K562 (cell line): ENCODE measurements at regions not wholly inside any gene's neighbourhood (a gene's known extent, or its start where the extent isn't known, plus 50 kb on each side); places are given as distances from the start of the nearest gene placed in this dataset.

Source experiments
- ATAC-seq: fragments of 200-7000 bp; cut with Tn5 transposase; 3 replicates; pipeline ENCODE4 v1.9.1; 2020; ENCODE audit warnings: moderate library complexity
- BruUV-seq: library from RNA; stranded (reverse); fragments of 400-500 nt; replicated peaks from 2 replicates; lab custom pipeline; 2021; lab: Mats Ljungman, UMichigan
- CTCF ChIA-PET: fragments of 300-600 bp; formaldehyde crosslinking; extraction: SDS; loops from one replicate; lab custom pipeline; 2021; ENCODE audit warnings: low intra/inter-chr PET ratio; lab: Yijun Ruan, JAX
- POLR2A ChIA-PET: fragments of 300-600, 350-650 bp; sonication (Branson Sonifier 250); formaldehyde crosslinking; extraction: SDS; loops from one replicate; lab custom pipeline; 2021; ENCODE audit warnings: antibody characterized with exemption, inconsistent platforms; lab: Yijun Ruan, JAX
- DNase-seq, 4 experiments: peaks; one replicate each; pipeline versions ENCODE4 v3.0.0 to v3.0.0-alpha.2; 2011 to 2018; ENCODE audit warnings: low spot score in 3 of 4, mixed read lengths in 3 of 4; ENCODE audit errors: extremely low read depth in 1 of 4
- FAIRE-seq: peaks from 2 replicates; lab custom pipeline; 2011; peaks lifted over from hg19 to GRCh38; lab: Jason Lieb, UNC
- H2AFZ ChIP-seq: 2 replicates; pipeline ENCODE4 v1.6.0; 2011; ENCODE audit warnings: low read depth, low read length, control low read depth, inconsistent platforms
- H3K27ac ChIP-seq: fragments of 200-600 bp; 3 replicates; pipeline ENCODE4 v1.8.0; 2011; ENCODE audit warnings: low read depth, mild to moderate bottlenecking, control low read depth, inconsistent platforms, low read length, moderate library complexity, mixed read lengths; ENCODE audit errors: extremely low read depth
- H3K27me3 ChIP-seq, 2 experiments: fragments of 300-600 bp in 1 of 2; 2 replicates in 1 of 2; 3 replicates in 1 of 2; pipeline versions ENCODE4 v1.6.0 to v1.8.0; 2011; ENCODE audit warnings: inconsistent platforms in 2 of 2, low read length in 2 of 2, mild to moderate bottlenecking in 1 of 2, mixed read lengths in 1 of 2, moderate library complexity in 1 of 2; ENCODE audit not compliant: control insufficient read depth in 2 of 2, insufficient read depth in 2 of 2
- H3K36me3 ChIP-seq: fragments of 300-600 bp; 3 replicates; pipeline ENCODE4 v1.8.0; 2011; ENCODE audit warnings: mild to moderate bottlenecking, low read length, inconsistent platforms; ENCODE audit not compliant: control insufficient read depth, insufficient read depth
- H3K4me1 ChIP-seq, 2 experiments: fragments of 200-600 bp in 1 of 2; replicated peaks in 1 of 2; 2 replicates in 1 of 2; 3 replicates in 1 of 2; pipeline versions ENCODE4 v1.5.1 to v1.8.0; 2011; ENCODE audit warnings: inconsistent platforms in 2 of 2, low read length in 2 of 2, mild to moderate bottlenecking in 1 of 2, mixed read lengths in 1 of 2, moderate library complexity in 1 of 2; ENCODE audit not compliant: control insufficient read depth in 2 of 2, insufficient read depth in 2 of 2
- H3K4me2 ChIP-seq: 2 replicates; pipeline ENCODE4 v1.6.1; 2011; ENCODE audit warnings: low read length, control low read depth, inconsistent platforms, mixed read lengths; ENCODE audit not compliant: insufficient read depth
- H3K4me3 ChIP-seq: fragments of 200-600 bp; sonication (generic), shearing (Covaris generic); 2 replicates; pipeline ENCODE4 v1.5.1; 2016; ENCODE audit warnings: control low read depth, inconsistent platforms
- H3K79me2 ChIP-seq: fragments of 200-600 bp; 3 replicates; pipeline ENCODE4 v1.8.0; 2011; ENCODE audit warnings: low read length, inconsistent platforms; ENCODE audit not compliant: control insufficient read depth, insufficient read depth
- H3K9ac ChIP-seq, 2 experiments: 2 replicates each; pipeline versions ENCODE4 v1.6.0 to v1.6.1; 2011; ENCODE audit warnings: low read depth in 2 of 2, low read length in 2 of 2, control low read depth in 1 of 2, inconsistent platforms in 1 of 2, mild to moderate bottlenecking in 1 of 2, mixed read lengths in 1 of 2; ENCODE audit not compliant: insufficient read depth in 1 of 2
- H3K9me1 ChIP-seq: one replicate; pipeline ENCODE4 v1.6.0; 2011; ENCODE audit warnings: inconsistent platforms, mild to moderate bottlenecking, low read length, moderate library complexity; ENCODE audit not compliant: control insufficient read depth, insufficient read depth
- H3K9me3 ChIP-seq: replicated peaks from 2 replicates; pipeline ENCODE4 v1.5.1; 2011; ENCODE audit warnings: low read depth, low read length, inconsistent platforms; ENCODE audit not compliant: control insufficient read depth, insufficient read depth
- H4K20me1 ChIP-seq: replicated peaks from 2 replicates; pipeline ENCODE4 v1.6.1; 2011; ENCODE audit warnings: low read length, inconsistent platforms, mixed read lengths; ENCODE audit not compliant: control insufficient read depth, insufficient read depth
- ADNP ChIP-seq: fragments of 200-800 bp; sonication (Bioruptor generic); IDR thresholded peaks from 2 replicates; pipeline ENCODE4 v1.6.1; 2016; ENCODE audit warnings: missing genetic modification characterization, missing compliant biosample characterization
- BHLHE40 ChIP-seq: IDR thresholded peaks from 2 replicates; pipeline ENCODE4 v1.6.1; 2011; ENCODE audit warnings: low read length, improper control_type of control experiment
- HCFC1 ChIP-seq: IDR thresholded peaks from 2 replicates; pipeline ENCODE4 v1.6.1; 2012; ENCODE audit warnings: low read depth, low read length, improper control_type of control experiment
- KLF16 ChIP-seq: IDR thresholded peaks from 2 replicates; pipeline ENCODE4 v1.6.1; 2016; ENCODE audit warnings: antibody characterized with exemption
- NCOR1 ChIP-seq: fragments of 450-650 bp; IDR thresholded peaks from 2 replicates; pipeline ENCODE4 v1.6.1; 2016; ENCODE audit warnings: mild to moderate bottlenecking, moderate library complexity
- RBM25 ChIP-seq: fragments of 200-400 bp; formaldehyde crosslinking; IDR thresholded peaks from 2 replicates; pipeline ENCODE4 v1.6.1; 2018; ENCODE audit warnings: low read length, low read depth, moderate library complexity; ENCODE audit not compliant: severe bottlenecking
- SIN3A ChIP-seq, 2 experiments: fragments of 150-350 bp in 1 of 2; IDR thresholded peaks; 2 replicates each; pipeline ENCODE4 v1.6.1; 2011 to 2016; ENCODE audit warnings: borderline replicate concordance in 2 of 2, low read depth in 2 of 2, low read length in 2 of 2, mild to moderate bottlenecking in 2 of 2, moderate library complexity in 2 of 2; ENCODE audit not compliant: control insufficient read depth in 1 of 2
- SNRNP70 ChIP-seq: fragments of 200-400 bp; formaldehyde crosslinking; optimal IDR thresholded peaks from 2 replicates; pipeline ENCODE3; 2017; ENCODE audit warnings: low read depth, low read length
- YBX1 ChIP-seq: fragments of 450-650 bp; IDR thresholded peaks from 2 replicates; pipeline ENCODE4 v1.7.1; 2016; ENCODE audit warnings: mild to moderate bottlenecking
- ZNF212 ChIP-seq: fragments of 450-650 bp; formaldehyde crosslinking; IDR thresholded peaks from 2 replicates; pipeline ENCODE4 v1.4.0; 2020; ENCODE audit warnings: mild to moderate bottlenecking
- ZNF431 ChIP-seq: sonication (generic); formaldehyde crosslinking; IDR thresholded peaks from 2 replicates; pipeline ENCODE4 v1.8.0; 2022; ENCODE audit warnings: mild to moderate bottlenecking, missing genetic modification reagents
- ZNF76 ChIP-seq: fragments of 250-450 bp; sonication (Bioruptor Pico); IDR thresholded peaks from 2 replicates; pipeline ENCODE4 v1.4.0; 2020; ENCODE audit warnings: mild to moderate bottlenecking, moderate library complexity, borderline replicate concordance
- WGBS: fragments of 100-300 bp; shearing (Covaris generic); methylation state at CpG from one replicate; pipeline ENCODE4 v1.1.6; 2016; ENCODE audit warnings: low coverage, mixed read lengths; ENCODE audit not compliant: insufficient coverage; ENCODE audit errors: missing lambda C conversion rate; 5-methylcytosine and 5-hydroxymethylcytosine counted together
- in situ Hi-C: fragments of 300-500 bp; cut with MboI; formaldehyde crosslinking; loops from 4 replicates; pipeline ENCODE4 v1.15.0; 2018; ENCODE audit warnings: inconsistent platforms, mixed read lengths
- intact Hi-C: fragments of 100-400 bp; cut with micrococcal nuclease; formaldehyde crosslinking; loops from 2 replicates; pipeline ENCODE4 v1.14.2; 2022
- TF ChIP-seq, protein P1 (sequence below): sonication (generic); formaldehyde crosslinking; IDR thresholded peaks from 2 replicates; pipeline ENCODE4 v1.5.0; 2020; ENCODE audit warnings: missing genetic modification reagents
- TF ChIP-seq, protein P2 (sequence below): sonication (generic); formaldehyde crosslinking; IDR thresholded peaks from 2 replicates; pipeline ENCODE4 v1.8.1; 2022; ENCODE audit warnings: missing genetic modification reagents

DNA sequence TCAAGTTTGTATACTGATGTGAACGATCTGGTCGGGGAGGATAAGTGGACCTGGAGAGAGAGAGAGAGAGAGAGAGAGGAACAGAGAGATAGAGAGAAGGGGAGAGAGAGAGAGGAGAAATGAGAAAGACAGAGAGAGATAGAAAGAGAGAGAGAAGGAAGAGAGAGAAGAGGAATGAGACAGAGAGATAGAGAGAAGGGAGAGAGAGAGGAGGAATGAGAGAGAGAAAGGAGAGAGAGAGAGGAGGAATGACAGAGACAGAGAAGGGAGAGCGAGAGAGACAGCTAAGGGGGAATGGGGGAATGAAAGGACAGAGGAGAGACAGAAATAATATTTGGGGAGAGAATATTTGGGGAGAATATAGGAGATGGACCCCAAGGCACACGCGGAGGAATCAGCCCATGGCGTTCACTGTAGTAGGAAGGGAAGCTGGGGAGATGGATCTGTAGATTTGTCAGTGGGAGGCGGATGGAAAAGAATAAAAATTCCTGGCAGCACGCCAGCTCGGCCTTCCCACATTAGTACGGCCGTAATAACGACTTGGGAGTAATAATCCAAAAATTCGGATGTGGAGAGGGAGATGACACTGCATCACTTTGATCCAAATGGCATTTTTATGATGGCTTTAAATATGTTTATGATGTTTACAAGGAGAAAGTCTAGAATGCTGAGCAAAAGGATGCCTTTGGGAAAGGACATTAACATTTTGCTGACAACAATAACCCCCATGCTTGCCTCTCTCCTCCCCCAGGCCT lies 159.8 kb upstream of the KCNJ6 start:
- peaks cover 49% of the 10 kb centered on the region for H3K79me2 ChIP-seq
- POLR2A ChIA-PET: interaction anchor here (0.6 to 5.0 kb wide), 3 partner anchors 8 to 47 kb away, joined by 3 to 11 read pairs (median 3); no protein-coding TSS in a partner anchor
- H3K4me1 ChIP-seq: peaks cover 15 to 17% of the 10 kb centered on the region in 2 experiments; a peak in 3 of 5 replicates
- intact Hi-C loops: no loop called here
- no peaks in the 10 kb centered on the region for H3K9me3 ChIP-seq
- H3K27ac ChIP-seq: no peak overlapping the region
- DNase-seq: no peak
- H3K4me3 ChIP-seq: no peak overlapping the region
- H4K20me1 ChIP-seq: peaks cover 10% of the 10 kb centered on the region
- 63% methylated on average over 13 of the region's 13 CpGs for WGBS
- no TSS peak for BruUV-seq
- H3K9me1 ChIP-seq: peaks cover 5% of the 10 kb centered on the region
- no peaks in the 10 kb centered on the region for H3K27me3 ChIP-seq
- no peak for ATAC-seq
- CTCF ChIA-PET: no interaction called here
- peaks cover 22% of the 10 kb centered on the region; the same call in 2 of the 3 replicates for H3K36me3 ChIP-seq
- FAIRE-seq: no peak
- H2AFZ ChIP-seq: no peak overlapping the region
- no peak overlapping the region for H3K9ac ChIP-seq
- no peak overlapping the region for H3K4me2 ChIP-seq
- in situ Hi-C loops: no loop called here
- no peak for TF ChIP-seq RBM25
- TF ChIP-seq ZNF212: no peak
- TF ChIP-seq HCFC1: no peak
- no peak for TF ChIP-seq KLF16
- TF ChIP-seq, protein P1, sequence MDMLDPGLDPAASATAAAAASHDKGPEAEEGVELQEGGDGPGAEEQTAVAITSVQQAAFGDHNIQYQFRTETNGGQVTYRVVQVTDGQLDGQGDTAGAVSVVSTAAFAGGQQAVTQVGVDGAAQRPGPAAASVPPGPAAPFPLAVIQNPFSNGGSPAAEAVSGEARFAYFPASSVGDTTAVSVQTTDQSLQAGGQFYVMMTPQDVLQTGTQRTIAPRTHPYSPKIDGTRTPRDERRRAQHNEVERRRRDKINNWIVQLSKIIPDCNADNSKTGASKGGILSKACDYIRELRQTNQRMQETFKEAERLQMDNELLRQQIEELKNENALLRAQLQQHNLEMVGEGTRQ (CRISPR knock-in tag): no peak
- TF ChIP-seq YBX1: no peak
- no peak for TF ChIP-seq ADNP
- no peak for TF ChIP-seq ZNF76 (CRISPR knock-in tag)
- TF ChIP-seq ZNF431 (CRISPR knock-in tag): no peak
- peak; percentile 25; the same call in 1 of the 2 replicates for TF ChIP-seq NCOR1
- TF ChIP-seq, protein P2, sequence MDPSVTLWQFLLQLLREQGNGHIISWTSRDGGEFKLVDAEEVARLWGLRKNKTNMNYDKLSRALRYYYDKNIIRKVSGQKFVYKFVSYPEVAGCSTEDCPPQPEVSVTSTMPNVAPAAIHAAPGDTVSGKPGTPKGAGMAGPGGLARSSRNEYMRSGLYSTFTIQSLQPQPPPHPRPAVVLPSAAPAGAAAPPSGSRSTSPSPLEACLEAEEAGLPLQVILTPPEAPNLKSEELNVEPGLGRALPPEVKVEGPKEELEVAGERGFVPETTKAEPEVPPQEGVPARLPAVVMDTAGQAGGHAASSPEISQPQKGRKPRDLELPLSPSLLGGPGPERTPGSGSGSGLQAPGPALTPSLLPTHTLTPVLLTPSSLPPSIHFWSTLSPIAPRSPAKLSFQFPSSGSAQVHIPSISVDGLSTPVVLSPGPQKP (CRISPR knock-in tag): no peak
- no peak for TF ChIP-seq BHLHE40
- no peak for TF ChIP-seq SNRNP70
- no peak for TF ChIP-seq SIN3A (IDR thresholded peaks at IDR 0.05; ENCODE audit: borderline replicate concordance in 2 of 2, control insufficient read depth in 1 of 2, low read depth in 2 of 2, low read length in 2 of 2)
